Kidney (tissue), 13 donors: ENCODE measurements at regions not wholly inside any gene's neighbourhood (a gene's known extent, or its start where the extent isn't known, plus 50 kb on each side); places are given as distances from the start of the nearest gene placed in this dataset.
"Not testable (repeated sequence)": the region's sequence is repeated elsewhere in the genome, so short reads cannot be mapped to it uniquely, and the experiment has no call there.

Experiments used
- DNase-seq, 5 donors: peaks; one replicate each; pipeline ENCODE4 v3.0.0-alpha.2; 2013 to 2020
- FAIRE-seq: peaks from 2 replicates; lab custom pipeline; 2012; peaks lifted over from hg19 to GRCh38; lab: Jason Lieb, UNC
- H3K27ac ChIP-seq, 2 donors: one replicate each; pipeline ENCODE4 v1.7.0; 2013; ENCODE audit warnings: low read depth in 2 of 2, low read length in 2 of 2, inconsistent platforms in 1 of 2
- H3K27me3 ChIP-seq: one replicate; pipeline ENCODE4 v1.7.1; 2013; ENCODE audit warnings: low read length, inconsistent platforms; ENCODE audit not compliant: control insufficient read depth, insufficient read depth
- H3K36me3 ChIP-seq, 3 donors: one replicate each; pipeline versions ENCODE4 v1.7.0 to v1.7.1; 2013; ENCODE audit warnings: low read length in 3 of 3, control low read depth in 1 of 3, inconsistent platforms in 1 of 3; ENCODE audit not compliant: insufficient read depth in 3 of 3, control insufficient read depth in 2 of 3
- H3K4me1 ChIP-seq, 3 donors: one replicate each; pipeline versions ENCODE4 v1.7.0 to v1.7.1; 2013; ENCODE audit warnings: low read length in 3 of 3, inconsistent platforms in 1 of 3, low read depth in 1 of 3; ENCODE audit not compliant: control insufficient read depth in 2 of 3, insufficient read depth in 2 of 3
- H3K4me3 ChIP-seq, 3 donors: one replicate each; pipeline versions ENCODE4 v1.7.0 to v1.8.1; 2013; ENCODE audit warnings: low read length in 3 of 3, control low read depth in 1 of 3, inconsistent platforms in 1 of 3
- H3K9ac ChIP-seq, 3 donors: one replicate each; pipeline versions ENCODE4 v1.7.0 to v1.7.1; 2013; ENCODE audit warnings: low read length in 3 of 3, control low read depth in 1 of 3, inconsistent platforms in 1 of 3
- H3K9me3 ChIP-seq, 3 donors: one replicate each; pipeline versions ENCODE4 v1.7.0 to v1.7.1; 2013; ENCODE audit warnings: low read length in 3 of 3, control low read depth in 1 of 3, inconsistent platforms in 1 of 3; ENCODE audit not compliant: control insufficient read depth in 2 of 3, insufficient read depth in 1 of 3
- CTCF ChIP-seq: IDR thresholded peaks from 3 replicates; pipeline ENCODE4 v1.5.1; 2012; ENCODE audit warnings: mild to moderate bottlenecking, moderate library complexity, borderline replicate concordance; ENCODE audit not compliant: insufficient read depth; ENCODE audit errors: extremely low read depth
- intact Hi-C: fragments of 100-400 bp; cut with DNase I; formaldehyde crosslinking; loops from one replicate; pipeline ENCODE4 v1.11.1; 2022
- donor health status: control.
- donor health status: control.
- donor health status: control.
- donor health status: control.
- donor health status: control.
- donor health status: DM: yes; HTN: yes; CAD: no.
- donor health status: Normal renal cell carcinoma (clear cell type).

DNA sequence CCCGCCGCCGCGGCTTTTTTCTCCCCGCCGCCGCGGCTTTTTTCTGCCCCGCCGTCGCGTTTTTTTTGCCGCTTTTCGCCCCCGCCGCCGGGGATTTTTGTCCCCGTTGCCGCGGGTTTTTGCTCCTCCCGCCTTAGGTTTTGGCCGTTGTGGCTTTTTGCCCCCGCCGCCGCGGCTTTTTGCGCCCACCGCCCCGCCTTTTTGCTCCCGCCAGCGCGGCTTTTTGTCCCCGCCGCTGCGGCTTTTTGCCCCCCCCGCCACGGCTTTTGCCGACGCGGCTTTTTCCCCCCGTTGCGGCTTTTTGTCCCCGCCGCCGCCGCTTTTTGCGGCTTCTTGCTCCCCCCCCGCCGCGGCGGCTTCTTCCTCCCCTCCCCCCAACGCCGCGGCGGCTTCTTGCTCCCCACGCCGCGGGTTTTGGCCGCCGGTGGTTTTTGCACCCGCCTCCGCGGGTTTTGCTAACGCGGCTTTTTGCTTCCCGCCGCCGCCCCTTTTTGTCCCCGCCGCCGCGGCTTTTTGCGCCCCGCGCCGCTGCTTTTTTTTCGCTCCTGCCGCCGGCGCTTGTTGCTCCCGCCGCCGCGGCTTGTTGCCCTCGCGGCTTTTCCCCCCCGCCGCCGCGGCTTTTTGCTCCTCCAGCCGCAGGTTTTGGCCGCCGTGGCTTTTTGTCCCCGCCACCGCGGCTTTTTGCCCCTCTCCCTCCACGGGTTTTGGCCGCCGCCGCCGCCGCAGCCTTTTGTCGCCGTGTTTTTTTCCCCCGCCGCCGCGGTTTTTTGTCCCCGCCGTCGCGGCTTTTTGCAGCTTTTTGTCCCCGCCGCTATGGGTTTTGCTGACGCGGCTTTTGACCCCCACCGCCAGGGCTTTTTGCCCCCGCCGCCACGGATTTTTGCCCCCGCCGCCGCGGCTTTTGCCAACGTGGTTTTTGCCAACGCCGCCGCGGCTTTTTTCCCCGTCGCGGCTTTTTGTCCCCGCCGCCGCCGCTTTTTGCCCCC lies 150.3 kb downstream of the KCNJ18 start:
- no peaks in the 10 kb centered on the region for H3K36me3 ChIP-seq
- FAIRE-seq, result no peak
- H3K9me3 ChIP-seq, result no peaks in the 10 kb centered on the region
- no peak overlapping the region for H3K27ac ChIP-seq
- H3K4me3 ChIP-seq, result no peak overlapping the region
- no peaks in the 10 kb centered on the region for H3K27me3 ChIP-seq
- TF ChIP-seq CTCF, result no peak
- intact Hi-C loops, result no loop called here
- DNase-seq, result peak in 4 of 5 donors; percentile 4 to 57 (median 30)
- H3K4me1 ChIP-seq, result no peaks in the 10 kb centered on the region
- H3K9ac ChIP-seq, result no peak overlapping the region

DNA sequence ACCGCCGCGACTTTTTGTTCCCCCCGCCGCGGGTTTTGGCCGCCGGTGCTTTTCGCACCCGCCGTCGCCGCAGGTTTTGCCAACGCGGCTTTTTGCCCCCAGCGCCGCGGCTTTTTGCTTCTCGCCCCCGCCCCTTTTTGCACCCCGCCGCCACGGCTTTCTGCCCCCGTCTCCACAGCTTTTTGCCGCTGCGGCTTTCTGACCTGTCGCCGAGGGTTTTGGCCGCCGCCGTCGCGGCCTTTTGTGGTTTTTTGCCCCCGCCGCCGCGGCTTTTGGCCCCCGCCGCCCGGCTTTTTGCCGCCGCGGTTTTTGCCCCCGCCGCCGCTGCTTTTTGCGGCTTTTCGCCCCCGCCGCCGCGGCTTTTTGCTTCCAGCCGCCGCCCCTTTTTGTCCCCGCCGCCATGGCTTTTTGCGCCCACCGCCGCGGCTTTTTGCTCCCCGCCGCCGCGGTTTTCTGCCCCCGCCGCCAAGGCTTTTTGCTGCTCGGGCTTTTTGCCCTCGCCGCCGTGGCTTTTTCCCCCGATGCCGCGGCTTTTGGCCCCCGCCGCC lies 151.1 kb downstream of the KCNJ18 start:
- Histone ChIP-seq H3K4me3 (no peak overlapping the region), H3K36me3 (no peaks in the 10 kb centered on the region), H3K9me3 (no peaks in the 10 kb centered on the region), H3K9ac (no peak overlapping the region), H3K27ac (no peak overlapping the region), H3K27me3 (no peaks in the 10 kb centered on the region), H3K4me1 (no peaks in the 10 kb centered on the region)
- peak in 2 of 5 donors; percentile 34 to 46 for DNase-seq
- TF ChIP-seq CTCF, result no peak
- no peak for FAIRE-seq
- intact Hi-C loops, result no loop called here

- Histone ChIP-seq H3K4me1 (no peaks in the 10 kb centered on the region), H3K27ac (no peak overlapping the region), H3K9me3 (no peaks in the 10 kb centered on the region), H3K27me3 (no peaks in the 10 kb centered on the region), H3K36me3 (no peaks in the 10 kb centered on the region), H3K9ac (no peak overlapping the region), H3K4me3 (no peak overlapping the region)
- TF ChIP-seq CTCF, result no peak
- peak in 1 of 5 donors; percentile 18 for DNase-seq
- FAIRE-seq, result no peak
- intact Hi-C loops, result no loop called here
These were observed 151.7 kb downstream of the KCNJ18 start for GRCh38 chr17:21843951-21844590.

DNA sequence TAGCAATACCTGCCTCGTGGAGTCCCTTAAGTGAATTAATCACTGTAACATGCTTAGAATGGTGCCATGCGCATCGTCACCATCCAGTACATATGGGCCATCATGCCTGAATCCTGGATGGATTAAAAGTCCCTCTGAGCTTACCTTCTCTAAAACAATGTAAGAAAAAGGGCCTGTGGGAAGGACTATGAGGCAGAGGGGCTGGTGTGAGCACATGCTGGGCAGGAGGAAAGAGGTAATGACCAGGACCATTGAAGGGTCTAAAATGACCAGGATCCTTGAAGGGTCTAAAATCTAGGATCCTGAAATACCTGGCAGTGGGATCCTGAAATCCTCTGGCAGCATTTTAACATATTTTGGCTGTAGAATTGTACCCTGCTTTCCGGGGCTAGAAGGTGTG lies 156.2 kb downstream of the KCNJ18 start:
- H3K4me3 ChIP-seq, intact Hi-C loops, DNase-seq, H3K27ac ChIP-seq, H3K36me3 ChIP-seq, FAIRE-seq, H3K9ac ChIP-seq, H3K4me1 ChIP-seq, H3K9me3 ChIP-seq, H3K27me3 ChIP-seq: not testable (repeated sequence)

DNA sequence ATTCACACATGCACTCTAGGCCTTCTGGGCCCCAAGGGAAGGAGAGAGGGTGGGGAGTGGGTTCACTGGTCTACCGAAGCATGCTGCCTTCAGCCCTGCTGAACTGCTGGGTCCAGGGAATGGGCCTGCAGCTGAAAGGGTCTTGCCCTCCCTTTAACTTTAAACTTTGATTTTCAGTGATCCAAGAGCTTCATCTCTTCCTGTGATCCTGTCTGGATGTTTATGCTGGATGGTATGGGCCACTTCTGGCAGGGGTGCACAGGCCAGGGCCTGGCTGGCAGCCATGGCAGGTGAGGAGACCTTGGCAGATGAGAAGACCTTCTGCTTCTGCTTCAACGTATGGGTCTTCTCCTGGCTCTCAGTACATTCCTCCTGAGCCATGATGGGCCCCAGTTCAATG lies 156.7 kb downstream of the KCNJ18 start:
- H3K4me1 ChIP-seq, intact Hi-C loops, H3K36me3 ChIP-seq, H3K4me3 ChIP-seq, H3K9me3 ChIP-seq, H3K9ac ChIP-seq, H3K27me3 ChIP-seq, H3K27ac ChIP-seq, FAIRE-seq: not testable (repeated sequence)
- peak in 1 of 5 donors; percentile 36 for DNase-seq
